Fibroblast of pulmonary artery (primary cell): ENCODE measurements at regions not wholly inside any gene's neighbourhood (a gene's known extent, or its start where the extent isn't known, plus 50 kb on each side); places are given as distances from the start of the nearest gene placed in this dataset.
"Not testable (repeated sequence)": the region's sequence is repeated elsewhere in the genome, so short reads cannot be mapped to it uniquely, and the experiment has no call there.

Source experiments
- DNase-seq: peaks from one replicate; pipeline ENCODE4 v3.0.0-alpha.2; 2010; ENCODE audit warnings: low read depth
- H3K4me3 ChIP-seq: replicated peaks from 2 replicates; pipeline ENCODE4 v1.5.1; 2011; ENCODE audit warnings: low read depth, mild to moderate bottlenecking, control low read depth, low read length, moderate library complexity
- CTCF ChIP-seq: IDR thresholded peaks from 2 replicates; pipeline ENCODE4 v1.5.1; 2011; ENCODE audit warnings: mild to moderate bottlenecking, control low read depth, low read length, inconsistent platforms; ENCODE audit errors: missing control alignments

GRCh38 chr1:163628034-163628773 lies 306.4 kb downstream of the NUF2 start:
- no peak for TF ChIP-seq CTCF
- H3K4me3 ChIP-seq, result no peak overlapping the region
- no peak for DNase-seq

- H3K4me3 ChIP-seq, result no peak overlapping the region
- no peak for TF ChIP-seq CTCF
- DNase-seq, result no peak
These were observed 310.5 kb downstream of the NUF2 start for GRCh38 chr1:163632269-163632668.

DNA sequence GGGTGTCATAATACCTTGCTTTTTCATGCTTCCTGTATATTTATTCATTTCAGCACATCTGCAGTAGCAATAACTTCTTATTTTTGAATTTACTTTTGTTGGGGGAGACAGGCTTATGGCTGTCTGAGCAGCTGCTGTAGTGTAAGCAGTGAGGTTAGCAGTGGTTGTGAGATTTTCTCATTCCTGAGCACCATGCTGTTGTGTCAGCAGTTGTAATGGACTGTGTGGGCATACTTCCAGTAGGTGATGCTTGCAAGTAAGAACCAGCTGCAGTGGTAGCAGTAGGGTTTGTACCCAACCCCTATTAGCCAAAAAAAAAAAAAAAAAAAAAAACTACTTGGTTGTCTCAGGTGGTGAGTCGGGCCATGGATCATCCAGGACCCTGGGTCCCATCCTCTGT lies 311.6 kb downstream of the NUF2 start:
- TF ChIP-seq CTCF, result no peak
- H3K4me3 ChIP-seq, result no peak overlapping the region
- DNase-seq, result no peak

DNA sequence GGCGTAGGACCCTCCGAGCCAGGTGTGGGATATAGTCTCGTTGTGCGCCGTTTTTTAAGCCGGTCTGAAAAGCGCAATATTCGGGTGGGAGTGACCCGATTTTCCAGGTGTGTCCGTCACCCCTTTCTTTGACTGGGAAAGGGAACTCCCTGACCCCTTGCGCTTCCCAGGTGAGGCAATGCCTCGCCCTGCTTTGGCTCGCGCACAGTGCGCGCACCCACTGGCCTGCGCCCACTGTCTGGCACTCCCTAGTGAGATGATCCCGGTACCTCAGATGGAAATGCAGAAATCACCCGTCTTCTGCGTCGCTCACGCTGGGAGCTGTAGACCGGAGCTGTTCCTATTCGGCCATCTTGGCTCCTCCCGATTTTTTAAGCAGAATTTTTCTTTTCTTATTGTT lies 323.9 kb downstream of the NUF2 start:
- H3K4me3 ChIP-seq, DNase-seq: not testable (repeated sequence)

DNA sequence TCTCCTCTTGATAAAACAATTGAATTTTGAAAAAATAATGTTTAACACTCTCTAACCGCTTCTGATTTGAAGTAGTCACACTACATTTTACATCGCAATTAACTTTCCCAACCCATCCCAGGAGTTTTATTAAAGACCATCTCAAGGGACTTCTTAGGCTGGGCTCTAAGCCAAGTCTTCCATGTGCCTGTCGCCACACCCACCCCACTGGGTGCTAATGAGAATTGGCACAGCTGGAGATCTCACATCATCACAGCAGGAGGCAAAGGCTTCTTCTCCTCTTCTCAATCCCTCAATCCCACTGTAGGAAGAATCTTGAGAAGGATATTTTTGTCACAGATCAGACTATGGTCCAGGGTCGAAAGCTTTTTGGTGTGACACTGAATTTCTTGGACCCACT lies 328.9 kb downstream of the NUF2 start:
- no peak overlapping the region for H3K4me3 ChIP-seq
- no peak for DNase-seq
- no peak for TF ChIP-seq CTCF

DNA sequence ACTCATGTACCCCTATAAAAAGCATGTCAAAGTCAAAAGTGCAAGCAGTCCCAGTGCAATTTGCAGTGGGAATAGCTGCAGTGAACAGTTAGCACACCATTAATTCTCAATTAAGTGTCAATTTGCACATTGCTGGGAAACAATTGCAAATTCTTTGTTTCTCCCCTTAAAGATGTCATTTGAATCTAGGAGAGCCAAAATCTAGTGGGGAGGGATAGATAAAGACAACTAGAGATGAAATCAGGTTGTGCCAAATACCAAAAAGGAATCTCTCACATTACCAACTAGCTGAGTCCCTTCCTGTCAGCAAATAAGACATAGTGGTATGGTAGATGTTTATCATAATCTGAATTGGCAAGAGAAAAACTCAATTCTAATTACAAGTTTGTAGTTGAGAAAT lies 330.7 kb downstream of the NUF2 start:
- no peak for TF ChIP-seq CTCF
- no peak for DNase-seq
- H3K4me3 ChIP-seq, result no peak overlapping the region

DNA sequence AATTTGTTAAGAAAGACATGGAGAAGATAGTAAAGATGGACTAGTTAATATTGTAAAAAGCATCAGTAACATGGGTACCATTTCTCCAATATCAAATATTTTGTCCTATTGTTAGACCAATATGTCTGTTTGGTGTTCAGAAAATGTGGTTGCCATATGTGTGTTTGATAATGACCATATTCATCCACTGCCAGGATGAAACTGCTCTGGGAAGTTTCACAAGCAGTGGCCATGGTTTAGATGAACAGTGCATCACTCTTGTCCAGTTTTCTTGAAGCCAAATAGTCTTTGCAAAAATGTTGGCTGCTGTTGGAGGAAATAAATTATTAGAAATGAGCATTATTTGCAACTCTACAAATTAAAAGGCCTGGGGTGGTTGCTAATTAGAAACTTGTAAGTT lies 333.8 kb downstream of the NUF2 start:
- DNase-seq, result no peak
- no peak overlapping the region for H3K4me3 ChIP-seq
- no peak for TF ChIP-seq CTCF
